Neuronal stem cell (in vitro differentiated cells): ENCODE measurements at regions not wholly inside any gene's neighbourhood (a gene's known extent, or its start where the extent isn't known, plus 50 kb on each side); places are given as distances from the start of the nearest gene placed in this dataset.

ENCODE experiments used
- DNase-seq: peaks from one replicate; pipeline ENCODE4 v3.0.0-alpha.2; 2013; ENCODE audit warnings: low spot score
- H2AFZ ChIP-seq: one replicate; pipeline ENCODE4 v1.6.1; 2013; ENCODE audit warnings: mild to moderate bottlenecking, low read length, inconsistent platforms
- H2AK5ac ChIP-seq: 2 replicates; pipeline ENCODE4 v1.6.1; 2013; ENCODE audit warnings: low read depth, mild to moderate bottlenecking, inconsistent platforms, low read length, moderate library complexity, mixed read lengths
- H2BK120ac ChIP-seq: 2 replicates; pipeline ENCODE4 v1.6.1; 2013; ENCODE audit warnings: low read depth, mild to moderate bottlenecking, inconsistent platforms, low read length, moderate library complexity, mixed read lengths
- H2BK12ac ChIP-seq: one replicate; pipeline ENCODE4 v1.6.1; 2013; ENCODE audit warnings: low read length, inconsistent platforms
- H2BK15ac ChIP-seq: 2 replicates; pipeline ENCODE4 v1.6.1; 2013; ENCODE audit warnings: mild to moderate bottlenecking, low read length, inconsistent platforms, mixed read lengths
- H2BK5ac ChIP-seq: one replicate; pipeline ENCODE4 v1.6.1; 2013; ENCODE audit warnings: inconsistent platforms, mild to moderate bottlenecking, low read length, moderate library complexity
- H3K14ac ChIP-seq: one replicate; pipeline ENCODE4 v1.6.1; 2013; ENCODE audit warnings: low read length, inconsistent platforms
- H3K18ac ChIP-seq: 2 replicates; pipeline ENCODE4 v1.6.1; 2013; ENCODE audit warnings: low read length, inconsistent platforms
- H3K23ac ChIP-seq: 2 replicates; pipeline ENCODE4 v1.6.1; 2013; ENCODE audit warnings: low read depth, mild to moderate bottlenecking, mixed read lengths, low read length, inconsistent platforms; ENCODE audit not compliant: poor library complexity
- H3K27ac ChIP-seq: replicated peaks from 3 replicates; pipeline ENCODE4 v1.5.1; 2013; ENCODE audit warnings: low read length, inconsistent platforms
- H3K27me3 ChIP-seq, 3 experiments: 2 replicates each; pipeline ENCODE4 v1.6.1; 2013; ENCODE audit warnings: low read length in 3 of 3, mild to moderate bottlenecking in 2 of 3, inconsistent platforms in 1 of 3, low read depth in 1 of 3, mixed read lengths in 1 of 3, moderate library complexity in 1 of 3; ENCODE audit not compliant: control insufficient read depth in 3 of 3, insufficient read depth in 3 of 3
- H3K36me3 ChIP-seq, 2 donors: replicated peaks in 1 of 2; 2 replicates each; pipeline ENCODE4 v1.6.1; 2013; ENCODE audit warnings: low read length in 2 of 2; ENCODE audit not compliant: control insufficient read depth in 2 of 2, insufficient read depth in 2 of 2
- H3K4ac ChIP-seq: 2 replicates; pipeline ENCODE4 v1.6.1; 2013; ENCODE audit warnings: inconsistent platforms, mild to moderate bottlenecking, low read length, moderate library complexity
- H3K4me1 ChIP-seq, 2 donors: 1 replicate in 1 of 2; 2 replicates in 1 of 2; pipeline ENCODE4 v1.6.1; 2013; ENCODE audit warnings: low read length in 2 of 2, low read depth in 1 of 2; ENCODE audit not compliant: control insufficient read depth in 2 of 2, insufficient read depth in 1 of 2
- H3K4me2 ChIP-seq: one replicate; pipeline ENCODE4 v1.6.1; 2013; ENCODE audit warnings: mild to moderate bottlenecking, low read length, inconsistent platforms; ENCODE audit not compliant: insufficient read depth, poor library complexity, severe bottlenecking
- H3K4me3 ChIP-seq, 2 donors: 2 replicates each; pipeline ENCODE4 v1.5.1; 2013; ENCODE audit warnings: low read length in 2 of 2, mild to moderate bottlenecking in 2 of 2, inconsistent platforms in 1 of 2, moderate library complexity in 1 of 2
- H3K79me1 ChIP-seq: one replicate; pipeline ENCODE4 v1.6.1; 2013; ENCODE audit warnings: low read depth, mild to moderate bottlenecking, inconsistent platforms, low read length, moderate library complexity
- H3K9ac ChIP-seq: one replicate; pipeline ENCODE4 v1.6.1; 2013; ENCODE audit warnings: mild to moderate bottlenecking, low read depth, low read length, inconsistent platforms; ENCODE audit not compliant: poor library complexity
- H3K9me3 ChIP-seq, 2 donors: replicated peaks in 1 of 2; 2 replicates each; pipeline versions ENCODE3 to v1.6.1; 2013; ENCODE audit warnings: low read length in 2 of 2, mild to moderate bottlenecking in 2 of 2, inconsistent platforms in 1 of 2, low read depth in 1 of 2, mixed read lengths in 1 of 2, moderate library complexity in 1 of 2; ENCODE audit not compliant: control insufficient read depth in 2 of 2, insufficient read depth in 1 of 2
- H4K8ac ChIP-seq: one replicate; pipeline ENCODE4 v1.6.1; 2013; ENCODE audit warnings: low read depth, mild to moderate bottlenecking, inconsistent platforms, low read length, moderate library complexity
- H4K91ac ChIP-seq: one replicate; pipeline ENCODE4 v1.6.1; 2013; ENCODE audit warnings: low read length, low read depth, mild to moderate bottlenecking, inconsistent platforms; ENCODE audit not compliant: poor library complexity
- WGBS, 2 donors: extraction: QIAGEN DNeasy Blood & Tissue Kit; methylation state at CpG; one replicate each; pipeline ENCODE4 v1.1.7; 2013; ENCODE audit warnings: missing lambda C conversion rate in 2 of 2, mixed read lengths in 1 of 2; ENCODE audit not compliant: insufficient read length in 2 of 2, insufficient replicate concordance in 1 of 2; ENCODE audit errors: extremely low coverage in 2 of 2; 5-methylcytosine and 5-hydroxymethylcytosine counted together

- no peak overlapping the region for H3K4me2 ChIP-seq
Observed at GRCh38 chr13:65300220-65300619, 1929.9 kb downstream of the PCDH9 start.

GRCh38 chr13:65293530-65294198 is 1936.5 kb downstream of the PCDH9 start:
- Histone ChIP-seq H2BK15ac (no peak overlapping the region), H3K27ac (no peak overlapping the region), H3K79me1 (no peaks in the 10 kb centered on the region), H3K27me3 (no peaks in the 10 kb centered on the region), H3K18ac (no peak overlapping the region), H2BK12ac (no peak overlapping the region), H3K4me1 (peaks cover 1 to 7% of the 10 kb centered on the region in 2 donors), H2BK120ac (no peak overlapping the region), H3K36me3 (no peaks in the 10 kb centered on the region), H3K23ac (no peak overlapping the region), H2BK5ac (no peak overlapping the region), H2AK5ac (no peak overlapping the region), H4K8ac (no peak overlapping the region), H3K4ac (no peak overlapping the region), H2AFZ (no peak overlapping the region), H3K9me3 (no peaks in the 10 kb centered on the region), H3K14ac (no peak overlapping the region), H4K91ac (no peak overlapping the region), H3K4me3 (no peak overlapping the region), H3K9ac (no peak overlapping the region), H3K4me2 (no peak overlapping the region)
- DNase-seq: no peak
- WGBS, 2 donors: no CpG with 5 or more reads among the region's 4 CpGs

More at GRCh38 chr13:65300220-65300619, 1929.9 kb downstream of the PCDH9 start:
- Histone ChIP-seq H3K27me3 (no peaks in the 10 kb centered on the region), H2BK12ac (no peak overlapping the region), H3K9me3 (no peaks in the 10 kb centered on the region), H3K79me1 (no peaks in the 10 kb centered on the region), H3K36me3 (no peaks in the 10 kb centered on the region), H2BK5ac (no peak overlapping the region), H3K9ac (no peak overlapping the region), H2BK120ac (no peak overlapping the region), H3K23ac (no peak overlapping the region), H2AFZ (no peak overlapping the region), H3K27ac (no peak overlapping the region), H3K18ac (no peak overlapping the region), H3K14ac (no peak overlapping the region), H2AK5ac (no peak overlapping the region), H2BK15ac (no peak overlapping the region), H3K4ac (no peak overlapping the region), H4K8ac (no peak overlapping the region), H4K91ac (no peak overlapping the region), H3K4me3 (no peak overlapping the region), H3K4me1 (no peaks in the 10 kb centered on the region)
- DNase-seq: no peak

DNA sequence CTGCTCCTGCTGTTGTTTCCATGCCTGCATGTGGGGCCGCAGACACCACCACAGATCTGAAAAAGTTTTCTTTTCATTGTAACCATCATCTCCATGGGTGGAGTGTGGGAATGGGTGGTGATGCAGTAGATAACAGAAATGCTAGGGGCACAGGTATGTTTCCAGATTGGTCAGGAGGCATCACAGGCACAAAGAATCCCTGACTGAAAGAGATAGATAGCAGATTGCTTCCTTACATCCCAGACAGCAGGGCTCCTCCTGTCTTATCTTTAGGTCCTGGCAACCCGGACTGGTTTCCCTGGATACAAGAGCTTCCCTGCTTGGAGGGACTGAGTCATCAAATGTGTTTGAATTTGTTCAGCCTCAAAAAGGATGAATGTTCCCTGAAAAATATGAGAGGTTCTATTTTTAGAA is 1937.6 kb downstream of the PCDH9 start:
- Histone ChIP-seq H4K91ac (no peak overlapping the region), H3K27ac (no peak overlapping the region), H2AK5ac (no peak overlapping the region), H3K23ac (no peak overlapping the region), H2BK120ac (no peak overlapping the region), H3K4ac (no peak overlapping the region), H3K18ac (no peak overlapping the region), H3K4me3 (no peak overlapping the region), H3K9me3 (no peaks in the 10 kb centered on the region), H2AFZ (peak overlapping the region; percentile 49), H3K36me3 (no peaks in the 10 kb centered on the region), H2BK5ac (no peak overlapping the region), H3K79me1 (no peaks in the 10 kb centered on the region), H3K9ac (no peak overlapping the region), H3K14ac (no peak overlapping the region), H2BK12ac (no peak overlapping the region), H3K4me1 (peaks cover 1 to 7% of the 10 kb centered on the region in 2 donors), H2BK15ac (no peak overlapping the region), H3K27me3 (no peaks in the 10 kb centered on the region), H3K4me2 (no peak overlapping the region), H4K8ac (no peak overlapping the region)
- no peak for DNase-seq
- no CpG with 5 or more reads among the region's 2 CpGs for WGBS, 2 donors

DNA sequence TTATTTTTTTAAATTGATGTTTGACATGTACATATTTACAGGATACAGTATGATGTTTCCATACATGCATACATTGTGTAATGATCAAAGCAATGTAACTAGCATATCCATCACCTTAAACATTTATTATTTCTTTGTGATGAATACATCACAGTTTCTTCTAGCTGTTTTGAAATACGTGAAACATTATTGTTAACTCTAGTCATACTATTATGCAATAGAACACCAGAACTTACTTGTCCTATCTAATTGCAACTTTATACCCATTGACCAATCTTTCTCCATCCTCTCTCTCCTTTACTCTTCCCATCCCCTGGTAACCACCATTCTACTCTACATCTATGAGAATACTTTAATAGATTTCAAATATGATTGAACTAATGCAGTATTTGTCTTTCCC is 1942.7 kb downstream of the PCDH9 start:
- Histone ChIP-seq H3K4me2 (no peak overlapping the region), H2BK5ac (no peak overlapping the region), H3K79me1 (no peaks in the 10 kb centered on the region), H3K23ac (no peak overlapping the region), H3K14ac (no peak overlapping the region), H3K27me3 (no peaks in the 10 kb centered on the region), H3K4ac (no peak overlapping the region), H2BK120ac (no peak overlapping the region), H2AFZ (no peak overlapping the region), H3K4me3 (no peak overlapping the region), H3K27ac (no peak overlapping the region), H3K9me3 (no peaks in the 10 kb centered on the region), H3K4me1 (peaks cover under 1 to 4% of the 10 kb centered on the region in 2 donors), H4K91ac (no peak overlapping the region), H4K8ac (no peak overlapping the region), H3K9ac (no peak overlapping the region), H2BK12ac (no peak overlapping the region), H3K36me3 (no peaks in the 10 kb centered on the region), H2AK5ac (no peak overlapping the region), H2BK15ac (no peak overlapping the region), H3K18ac (no peak overlapping the region)
- WGBS, 2 donors: no CpG with 5 or more reads among the region's 1 CpG
- DNase-seq: no peak
